GM19395 (cell line): ENCODE measurements at regions not wholly inside any gene's neighbourhood (a gene's known extent, or its start where the extent isn't known, plus 50 kb on each side); places are given as distances from the start of the nearest gene placed in this dataset.
"Not testable (repeated sequence)": the region's sequence is repeated elsewhere in the genome, so short reads cannot be mapped to it uniquely, and the experiment has no call there.

Source experiments
- ATAC-seq: cut with Tn5 transposase; IDR thresholded peaks from one replicate; pipeline ENCODE4 v1.9.1; 2021; ENCODE audit warnings: mild to moderate bottlenecking, moderate library complexity; ENCODE audit not compliant: unreplicated experiment

DNA sequence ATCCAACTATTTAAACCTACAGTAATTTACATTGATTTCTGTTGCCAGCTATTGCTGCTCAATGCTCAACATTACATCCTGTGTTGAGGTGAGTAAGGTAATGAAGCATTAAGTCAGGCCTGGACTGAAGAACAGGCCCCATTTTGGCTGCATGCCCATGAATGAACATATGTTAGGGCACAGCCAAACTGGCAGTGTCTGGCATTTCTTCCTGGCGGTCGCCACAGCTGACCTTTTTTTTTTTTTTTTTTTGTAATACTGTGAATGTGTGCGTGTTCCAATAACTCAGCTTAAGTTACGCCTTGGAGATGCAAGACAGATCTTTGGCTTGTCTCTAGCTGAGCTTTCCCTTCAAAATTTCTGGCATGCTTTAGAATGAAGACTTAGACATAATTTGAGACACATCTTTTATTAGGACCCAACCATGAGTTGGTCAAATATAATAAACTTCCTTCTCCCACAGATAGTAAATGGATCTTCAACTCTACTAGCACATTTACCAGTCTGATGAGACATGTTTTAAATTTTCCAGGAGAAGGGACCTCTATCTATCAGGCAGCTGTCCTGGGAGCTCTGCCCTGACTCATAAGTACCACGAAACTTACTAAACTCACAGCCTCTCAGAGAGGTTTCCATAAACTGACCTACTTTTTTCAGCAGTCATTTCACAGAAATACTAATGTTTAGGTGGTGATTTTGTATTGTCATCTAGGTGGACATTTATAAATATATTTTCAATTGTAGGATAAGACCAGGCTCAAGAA is 341.1 kb upstream of the RUNX1 start:
- ATAC-seq = no peak

GRCh38 chr21:35386491-35387079 is 337.5 kb upstream of the RUNX1 start:
- no peak for ATAC-seq

DNA sequence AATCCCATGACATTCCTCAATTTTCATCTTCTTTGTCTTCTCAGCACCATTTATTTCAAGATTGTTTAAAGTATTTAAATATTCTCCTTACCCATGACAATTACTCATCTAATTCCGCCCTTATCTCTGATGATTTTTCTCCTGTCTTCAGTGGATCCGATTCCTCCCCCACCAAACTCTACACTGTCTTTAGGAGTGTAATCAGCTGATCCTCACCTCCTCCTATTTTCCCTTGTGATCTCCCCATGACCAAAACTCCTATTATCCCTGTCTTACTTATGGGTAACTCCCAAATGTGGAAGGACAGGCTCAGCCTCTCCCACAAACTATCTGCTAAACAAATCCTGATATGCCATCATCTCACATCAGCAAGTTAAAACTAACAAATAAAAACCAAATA is 335.3 kb upstream of the RUNX1 start:
- ATAC-seq = no peak

GRCh38 chr21:35382696-35383095 is 333.6 kb upstream of the RUNX1 start:
- ATAC-seq = no peak

DNA sequence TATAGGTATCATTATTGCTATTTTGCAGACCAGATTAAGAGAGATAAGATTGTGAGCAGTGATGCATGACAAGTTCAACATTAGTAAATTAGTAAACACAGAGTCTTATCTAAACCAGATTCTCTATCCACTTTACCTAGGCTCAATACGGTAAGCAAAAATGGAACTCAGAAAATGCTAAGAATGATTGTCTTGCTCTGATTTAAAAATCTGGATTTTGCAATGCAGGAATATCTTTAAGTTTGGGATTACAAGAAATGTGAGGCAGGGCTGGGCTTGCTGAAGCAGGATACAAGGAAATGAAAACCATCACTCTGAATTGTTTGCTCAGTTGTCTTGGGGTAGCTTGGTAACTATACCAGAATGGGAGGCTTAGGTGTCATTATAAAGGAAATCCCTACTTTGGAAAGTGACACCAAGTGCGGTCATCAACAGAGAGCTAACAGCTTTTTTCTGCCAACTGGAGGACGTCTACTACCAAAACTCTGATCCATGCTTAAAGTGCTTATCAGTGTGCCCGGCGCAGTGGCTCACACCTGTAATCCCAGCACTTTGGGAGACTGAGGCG is 332.7 kb upstream of the RUNX1 start:
- no peak for ATAC-seq

DNA sequence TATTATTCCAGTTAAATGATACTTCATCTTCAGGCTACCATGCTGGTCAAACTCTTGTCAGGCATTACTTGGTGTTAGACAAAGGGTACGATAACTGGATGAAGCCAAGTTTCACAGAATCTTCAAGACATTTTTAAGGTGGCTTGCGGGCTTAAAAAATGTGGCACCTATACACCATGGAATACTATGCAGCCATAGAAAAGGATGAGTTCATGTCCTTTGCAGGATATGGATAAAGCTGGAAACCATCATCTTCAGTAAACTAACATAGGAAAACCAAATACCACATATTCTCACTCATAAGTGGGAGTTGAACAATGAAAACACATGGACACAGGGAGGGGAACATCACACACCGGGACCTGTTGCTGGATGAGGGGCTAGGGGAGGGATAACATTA is 331.2 kb upstream of the RUNX1 start:
- ATAC-seq = not testable (repeated sequence)

DNA sequence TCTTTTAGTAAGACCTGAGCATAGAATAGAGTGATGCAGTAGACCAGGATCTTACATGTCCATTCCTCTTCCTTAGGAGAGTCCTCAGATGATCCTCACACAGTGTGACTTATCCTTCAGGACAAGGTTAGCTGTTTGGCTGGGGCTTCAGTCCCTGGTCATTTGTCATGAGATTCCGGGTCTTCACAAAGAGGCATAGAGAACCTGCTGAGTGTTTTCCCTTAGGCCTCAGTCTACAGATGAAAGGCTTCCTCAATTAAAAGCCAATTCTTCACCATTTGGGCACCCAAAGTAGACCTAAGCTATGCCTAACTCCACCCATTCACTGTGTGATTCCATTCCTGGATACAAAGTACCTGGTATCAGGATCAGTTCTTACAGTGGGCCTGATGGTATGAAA is 329.8 kb upstream of the RUNX1 start:
- no peak for ATAC-seq

DNA sequence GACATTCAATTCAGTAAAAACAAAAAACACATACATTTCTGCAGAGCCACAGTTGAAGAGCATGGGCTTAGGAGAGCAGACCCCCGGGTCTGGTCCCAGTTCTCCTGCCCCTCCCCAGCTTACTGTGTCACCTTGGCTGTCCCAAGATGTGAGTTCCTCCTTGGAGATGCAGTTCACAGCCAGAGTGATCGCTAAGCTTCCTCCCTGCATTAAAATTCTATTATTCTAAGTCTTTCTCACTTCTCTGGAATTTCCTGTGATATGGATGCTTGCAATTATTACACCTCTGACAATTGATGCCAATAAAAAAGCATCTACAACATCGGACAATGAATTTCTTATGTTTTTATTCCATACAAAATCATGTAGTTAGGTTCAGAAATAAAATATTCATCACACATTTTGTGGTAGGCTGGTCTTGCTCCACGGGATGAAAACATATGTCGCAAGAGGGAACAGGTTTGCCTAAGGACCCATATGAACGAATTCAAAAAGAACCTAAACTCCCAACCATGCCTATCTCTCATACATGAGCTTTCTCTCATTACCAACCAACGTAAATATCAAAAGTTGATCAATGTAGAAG is 328.5 kb upstream of the RUNX1 start:
- no peak for ATAC-seq

DNA sequence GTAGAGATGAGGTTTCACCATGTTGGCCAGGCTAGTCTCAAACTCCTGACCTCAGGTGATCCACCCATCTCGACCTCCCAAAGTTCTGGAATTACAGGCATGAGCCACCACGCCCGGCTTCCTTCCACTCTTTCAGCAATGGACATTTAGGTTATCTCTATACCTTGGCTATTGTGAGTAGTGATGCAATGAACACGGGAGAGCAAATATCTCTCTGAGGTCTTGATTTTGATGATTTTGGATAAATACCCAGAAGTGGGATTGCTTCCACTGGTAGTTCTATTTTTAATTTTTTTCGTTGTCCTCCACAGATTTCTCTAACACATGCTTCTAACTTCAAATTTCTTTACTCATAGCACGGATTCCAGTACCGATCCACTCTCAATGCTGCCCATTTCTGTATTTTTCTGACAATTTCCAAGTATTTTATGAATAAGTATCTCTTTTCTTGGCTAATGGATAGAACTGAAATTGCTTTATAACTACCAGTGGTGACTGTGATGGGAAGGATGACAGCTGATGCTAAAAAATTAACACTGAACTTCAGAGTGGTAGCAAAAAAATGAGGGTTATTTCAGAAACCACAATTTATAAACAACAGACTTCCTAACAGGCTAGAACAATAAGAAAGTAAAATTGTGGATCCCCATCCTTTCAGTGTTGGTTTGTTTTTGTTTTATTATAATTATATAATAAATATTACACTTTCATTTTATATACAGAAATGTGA is 327.5 kb upstream of the RUNX1 start:
- ATAC-seq = no peak

GRCh38 chr21:35375115-35375514 is 326.0 kb upstream of the RUNX1 start:
- no peak for ATAC-seq

- ATAC-seq = no peak
Observed at GRCh38 chr21:35373998-35374397, 324.9 kb upstream of the RUNX1 start.

DNA sequence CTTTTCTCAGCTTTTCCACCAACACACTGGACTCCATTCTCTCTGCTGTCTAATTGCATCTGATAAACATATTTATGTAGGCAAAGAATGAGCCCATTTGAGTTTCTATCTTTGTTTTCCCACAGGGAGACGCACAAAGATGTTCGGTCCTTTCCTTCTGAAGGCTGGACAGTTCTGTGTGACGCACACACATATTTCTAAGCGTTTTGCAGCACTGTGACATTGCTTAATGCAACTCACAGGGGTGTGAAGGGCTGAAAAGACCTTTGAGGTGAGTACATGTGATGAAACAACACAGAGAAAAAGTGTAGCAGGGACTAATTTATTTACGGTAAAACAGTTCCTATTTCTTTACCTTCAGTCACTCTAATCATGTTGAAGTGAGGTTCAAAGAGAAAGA is 323.1 kb upstream of the RUNX1 start:
- no peak for ATAC-seq

DNA sequence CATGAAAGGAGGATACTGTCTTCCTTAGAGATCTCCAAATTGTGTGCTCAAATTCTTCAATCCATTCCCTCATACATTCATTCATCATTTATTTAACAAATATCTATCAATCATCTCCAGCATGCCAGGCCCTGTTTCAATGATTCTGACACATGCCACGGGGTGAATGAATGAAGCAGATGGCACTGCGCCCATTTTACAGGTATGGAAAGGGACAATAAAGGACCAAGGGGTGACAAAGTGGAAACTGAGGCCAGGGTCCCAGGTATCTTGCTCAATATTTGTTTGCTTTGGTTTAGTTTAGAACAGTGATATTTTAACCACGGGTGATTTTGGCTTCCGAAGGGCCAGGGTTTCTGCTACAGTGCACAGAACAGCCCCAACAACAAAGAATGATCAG is 321.6 kb upstream of the RUNX1 start:
- no peak for ATAC-seq

DNA sequence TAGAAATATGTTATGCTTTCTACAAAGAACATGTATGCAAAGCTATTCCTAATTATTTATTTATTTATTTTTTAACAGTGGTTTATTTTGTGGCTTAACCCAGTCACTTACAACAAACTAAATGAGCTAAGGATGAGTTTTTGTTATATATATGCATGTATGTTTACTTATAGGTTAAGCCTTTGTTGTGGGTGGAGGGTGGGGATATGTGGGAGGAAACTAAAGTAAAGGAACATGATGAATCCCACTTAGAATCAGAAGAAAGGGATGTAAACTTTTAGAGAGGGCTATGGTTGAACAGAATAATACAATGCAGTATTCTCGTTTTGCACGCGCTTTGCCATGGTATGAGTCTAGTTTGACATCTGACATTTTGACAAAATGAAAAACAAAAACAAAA is 321.0 kb upstream of the RUNX1 start:
- no peak for ATAC-seq

GRCh38 chr21:35368326-35368725 is 319.2 kb upstream of the RUNX1 start:
- ATAC-seq = no peak

GRCh38 chr21:35367553-35367952 is 318.5 kb upstream of the RUNX1 start:
- no peak for ATAC-seq

- ATAC-seq = no peak
Observed at GRCh38 chr21:35366394-35367080, 317.4 kb upstream of the RUNX1 start.

DNA sequence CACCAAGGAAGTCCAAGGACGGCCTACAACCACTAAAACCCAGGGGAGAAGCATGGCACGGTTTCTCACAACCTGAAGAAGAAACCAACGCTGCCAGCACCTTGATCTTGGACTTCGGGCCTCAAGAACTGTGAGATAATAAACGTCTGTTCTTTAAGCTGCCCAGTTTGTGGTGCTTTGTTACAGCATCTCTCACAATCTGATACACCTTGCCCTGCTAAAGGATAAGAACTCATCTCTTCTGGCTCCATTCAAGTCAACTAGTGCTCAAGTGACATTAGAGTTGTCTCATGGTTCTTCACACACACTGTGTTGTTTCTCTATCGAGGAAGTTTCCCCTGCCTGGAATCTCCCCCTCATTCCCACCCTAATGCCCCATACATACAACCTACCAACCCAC is 314.4 kb upstream of the RUNX1 start:
- ATAC-seq = no peak

DNA sequence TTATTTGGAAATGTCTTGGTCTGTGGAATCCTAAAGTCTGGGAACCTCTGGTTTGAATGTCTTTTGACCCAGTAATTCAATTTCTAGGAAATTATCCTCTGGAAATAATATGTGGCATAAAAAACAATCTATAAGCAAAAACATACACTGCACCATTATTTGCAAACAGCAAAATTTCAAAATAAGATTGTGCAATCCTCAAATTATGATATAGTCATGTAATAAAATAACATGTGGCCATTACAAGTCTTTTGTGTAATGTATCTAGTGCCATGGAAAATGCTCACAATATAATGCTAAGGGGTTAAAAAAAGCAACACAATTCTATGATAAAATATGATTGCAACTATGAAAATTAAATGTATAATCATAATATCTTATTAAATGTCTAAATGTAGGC is 312.9 kb upstream of the RUNX1 start:
- ATAC-seq = no peak

DNA sequence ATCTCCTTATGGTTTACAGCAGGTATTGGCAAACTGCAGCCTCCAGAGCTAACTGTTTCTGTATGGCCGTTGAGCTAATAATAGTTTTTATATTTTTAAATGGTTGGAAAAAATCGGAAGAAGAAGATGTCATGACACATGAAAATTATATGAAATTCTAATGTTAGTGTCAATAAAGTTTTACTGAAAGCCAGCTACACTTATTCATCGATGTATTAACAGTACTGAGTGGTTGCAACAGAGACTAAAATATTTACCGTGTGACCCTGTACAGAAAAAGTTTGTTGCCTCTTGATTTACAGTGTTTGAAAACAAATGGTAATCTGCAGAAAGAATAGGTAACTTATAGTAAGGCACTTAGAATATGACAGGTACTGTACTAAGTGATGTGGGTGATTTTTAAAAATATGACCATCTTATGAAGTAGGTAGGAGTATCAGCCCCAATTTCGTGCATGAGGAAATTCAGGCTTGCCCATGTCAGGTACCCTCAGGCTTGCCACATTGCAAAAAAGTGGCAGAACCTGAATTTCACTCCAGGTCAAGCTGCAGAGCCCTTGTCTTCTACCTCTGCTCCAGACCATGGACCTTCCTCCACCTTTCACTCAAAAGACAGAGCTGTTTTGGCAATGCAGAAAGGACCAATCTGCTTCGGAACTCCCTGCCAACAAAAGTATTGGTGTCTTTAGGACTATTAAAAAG is 311.9 kb upstream of the RUNX1 start:
- no peak for ATAC-seq
